ENCODE measurements at regions not wholly inside any gene's neighbourhood (a gene's known extent, or its start where the extent isn't known, plus 50 kb on each side); places are given as distances from the start of the nearest gene placed in this dataset.

DNA sequence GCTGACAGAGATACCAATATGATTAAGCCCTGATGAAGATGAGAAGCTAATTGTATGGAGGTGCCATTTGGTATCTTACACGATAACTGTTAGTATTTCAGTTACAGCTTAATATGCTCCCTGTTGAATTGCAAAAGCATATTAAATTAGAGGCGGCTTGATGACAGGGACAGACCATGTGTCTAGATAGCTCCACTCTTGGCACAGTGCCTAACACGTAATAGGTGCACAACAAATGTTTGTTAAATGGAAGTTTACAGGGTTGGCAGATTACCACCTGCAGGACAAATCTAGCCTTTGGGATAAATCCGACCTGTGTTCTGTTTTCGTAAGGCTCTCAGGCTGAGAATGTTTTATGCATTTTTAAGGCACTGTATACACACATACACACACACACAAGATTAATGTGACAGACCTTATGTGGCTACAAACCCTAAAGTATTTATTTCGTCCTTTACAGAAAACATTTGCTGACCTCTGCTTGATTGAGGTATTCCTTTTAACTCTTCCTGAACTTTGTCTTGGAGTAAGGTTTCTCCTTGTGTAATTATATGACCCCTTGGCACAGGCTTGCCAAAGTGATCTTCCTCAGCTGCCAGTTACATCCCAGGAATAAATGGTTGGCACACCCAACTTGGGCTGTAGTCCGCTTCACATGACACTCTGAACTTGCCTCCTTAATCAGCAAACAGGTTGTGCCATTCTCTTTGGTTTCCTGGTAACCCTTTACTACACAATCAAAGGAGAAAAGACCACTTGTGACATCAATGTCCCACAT, 348.9 kb downstream of the HRH4 start:
- CTCF ChIA-PET = no interaction called here
- no peaks in the 10 kb centered on the region for H3K36me3 Mint-ChIP-seq (ENCODE audit: low read depth)
- no peak overlapping the region for H3K27ac Mint-ChIP-seq
- TF ChIP-seq, protein P1, sequence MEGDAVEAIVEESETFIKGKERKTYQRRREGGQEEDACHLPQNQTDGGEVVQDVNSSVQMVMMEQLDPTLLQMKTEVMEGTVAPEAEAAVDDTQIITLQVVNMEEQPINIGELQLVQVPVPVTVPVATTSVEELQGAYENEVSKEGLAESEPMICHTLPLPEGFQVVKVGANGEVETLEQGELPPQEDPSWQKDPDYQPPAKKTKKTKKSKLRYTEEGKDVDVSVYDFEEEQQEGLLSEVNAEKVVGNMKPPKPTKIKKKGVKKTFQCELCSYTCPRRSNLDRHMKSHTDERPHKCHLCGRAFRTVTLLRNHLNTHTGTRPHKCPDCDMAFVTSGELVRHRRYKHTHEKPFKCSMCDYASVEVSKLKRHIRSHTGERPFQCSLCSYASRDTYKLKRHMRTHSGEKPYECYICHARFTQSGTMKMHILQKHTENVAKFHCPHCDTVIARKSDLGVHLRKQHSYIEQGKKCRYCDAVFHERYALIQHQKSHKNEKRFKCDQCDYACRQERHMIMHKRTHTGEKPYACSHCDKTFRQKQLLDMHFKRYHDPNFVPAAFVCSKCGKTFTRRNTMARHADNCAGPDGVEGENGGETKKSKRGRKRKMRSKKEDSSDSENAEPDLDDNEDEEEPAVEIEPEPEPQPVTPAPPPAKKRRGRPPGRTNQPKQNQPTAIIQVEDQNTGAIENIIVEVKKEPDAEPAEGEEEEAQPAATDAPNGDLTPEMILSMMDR (IDR thresholded peaks at IDR 0.05) = no peak
- no peaks in the 10 kb centered on the region for H3K27me3 Mint-ChIP-seq
- ATAC-seq (ENCODE audit: low read depth) (no peak), DNase-seq (no peak)
- H3K9me3 Mint-ChIP-seq = peaks cover 5% of the 10 kb centered on the region
- H3K4me3 Mint-ChIP-seq = no peak overlapping the region
- POLR2A ChIA-PET = no interaction called here
- intact Hi-C loops (cut with micrococcal nuclease) = no loop called here
- H3K4me1 Mint-ChIP-seq = no peaks in the 10 kb centered on the region

DNA sequence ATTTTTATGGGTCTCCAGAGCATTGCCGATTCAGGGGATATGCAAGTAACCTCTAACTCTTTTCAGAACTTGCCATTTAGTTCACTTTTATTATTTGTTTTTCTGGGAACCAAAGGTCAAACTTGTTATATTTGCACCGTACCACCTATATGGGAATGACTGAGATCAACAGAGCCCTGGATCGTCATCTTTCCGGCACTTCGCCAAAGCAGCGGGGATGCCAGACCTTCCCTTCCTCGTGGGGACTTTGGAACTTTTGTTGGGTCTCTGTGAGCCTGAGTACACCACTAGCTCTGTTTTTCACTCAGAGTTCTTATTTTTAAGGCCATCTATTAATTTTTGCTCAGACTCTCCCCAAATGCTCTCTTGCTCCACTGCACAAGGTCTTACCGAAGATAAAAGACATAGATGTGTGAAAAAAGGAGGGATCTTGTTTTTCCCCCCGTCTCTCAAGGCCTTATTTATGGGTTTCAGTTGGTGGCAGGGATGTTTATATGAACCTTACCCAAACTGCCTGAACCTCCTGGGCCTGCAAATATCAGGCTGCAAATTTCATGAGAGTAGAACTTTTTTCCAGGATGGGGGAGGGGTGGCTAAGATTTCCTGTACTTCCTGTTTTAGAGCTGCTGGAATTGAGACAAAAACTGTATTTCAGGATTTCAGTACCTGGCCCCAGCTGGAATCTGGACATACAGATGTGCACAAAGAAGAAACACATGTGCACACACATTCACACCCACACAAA, 350.3 kb downstream of the HRH4 start:
- Mint-ChIP-seq H3K4me3 (no peak overlapping the region), H3K27ac (no peak overlapping the region), H3K9me3 (peaks cover 5% of the 10 kb centered on the region), H3K4me1 (no peaks in the 10 kb centered on the region), H3K27me3 (no peaks in the 10 kb centered on the region), H3K36me3 (ENCODE audit: low read depth) (no peaks in the 10 kb centered on the region)
- CTCF ChIA-PET = no interaction called here
- intact Hi-C loops (cut with micrococcal nuclease) = no loop called here
- TF ChIP-seq, protein P1 (IDR thresholded peaks at IDR 0.05) = no peak
- DNase-seq = no peak
- ATAC-seq (ENCODE audit: low read depth) = no peak
- POLR2A ChIA-PET = no interaction called here

DNA sequence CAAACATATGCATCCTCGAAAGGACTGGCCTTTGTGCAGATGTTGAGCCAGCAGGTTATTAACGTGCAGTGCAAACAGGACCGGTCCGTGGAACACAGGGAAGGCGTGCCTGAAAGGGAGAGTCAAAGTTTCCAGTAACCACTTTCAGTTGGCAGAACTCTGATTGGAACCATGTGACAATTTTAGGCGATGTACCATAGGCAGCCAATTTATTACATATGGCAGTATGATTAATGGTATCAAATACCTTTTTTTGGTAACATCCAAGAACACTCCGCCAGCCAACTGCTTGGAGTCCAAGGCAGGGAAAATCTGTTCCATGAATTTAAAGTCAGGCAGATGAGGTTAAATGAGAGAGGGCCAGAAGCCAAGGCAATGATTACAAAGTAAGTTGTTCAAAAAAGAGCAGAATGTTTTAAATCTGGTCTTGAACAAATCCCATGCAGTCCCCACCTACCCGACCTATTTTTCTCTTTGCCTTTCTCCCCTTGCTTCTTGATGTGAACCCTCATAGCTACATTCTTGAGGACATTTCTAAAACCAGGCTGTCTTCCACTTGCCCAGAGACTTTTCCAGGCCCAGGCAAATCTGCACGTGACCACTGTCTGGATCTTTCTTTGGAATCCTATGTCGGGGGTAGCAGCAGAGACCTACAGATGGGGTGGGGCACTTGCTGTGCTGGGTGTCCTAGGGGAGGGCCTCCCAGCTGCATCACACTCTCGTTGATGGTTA, 351.7 kb downstream of the HRH4 start:
- Mint-ChIP-seq H3K4me3 (no peak overlapping the region), H3K36me3 (ENCODE audit: low read depth) (no peaks in the 10 kb centered on the region), H3K4me1 (no peaks in the 10 kb centered on the region), H3K27me3 (no peaks in the 10 kb centered on the region), H3K27ac (no peak overlapping the region), H3K9me3 (peaks cover 5% of the 10 kb centered on the region)
- TF ChIP-seq, protein P1 (IDR thresholded peaks at IDR 0.05) = no peak
- CTCF ChIA-PET = no interaction called here
- DNase-seq (no peak), ATAC-seq (ENCODE audit: low read depth) (no peak)
- POLR2A ChIA-PET = no interaction called here
- intact Hi-C loops (cut with micrococcal nuclease) = no loop called here

DNA sequence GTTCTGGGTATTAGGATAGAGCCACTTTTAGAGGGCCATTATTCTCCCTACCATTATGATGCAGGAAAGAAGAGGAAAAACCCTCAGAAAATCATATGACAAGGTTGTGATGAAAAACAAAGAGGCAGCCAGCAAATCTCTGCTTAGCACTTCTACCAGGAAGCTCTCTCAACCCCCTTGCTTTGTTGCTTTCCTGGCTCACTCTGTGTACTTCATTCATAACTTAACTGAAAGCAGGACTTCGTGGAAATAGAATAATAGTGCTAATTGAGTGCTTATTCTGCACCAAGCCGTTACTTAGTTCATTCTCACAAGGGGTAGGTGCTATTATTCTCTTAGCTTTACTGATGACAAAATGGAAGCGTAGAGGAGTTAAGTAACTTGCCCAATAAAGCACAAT, 354.1 kb downstream of the HRH4 start:
- TF ChIP-seq, protein P1 (IDR thresholded peaks at IDR 0.05) = no peak
- intact Hi-C loops (cut with micrococcal nuclease) = no loop called here
- DNase-seq (no peak), ATAC-seq (ENCODE audit: low read depth) (no peak)
- no peak overlapping the region for H3K27ac Mint-ChIP-seq
- H3K9me3 Mint-ChIP-seq = no peaks in the 10 kb centered on the region
- ChIA-PET CTCF (no interaction called here), POLR2A (no interaction called here)
- H3K36me3 Mint-ChIP-seq (ENCODE audit: low read depth) = no peaks in the 10 kb centered on the region
- H3K4me1 Mint-ChIP-seq = no peaks in the 10 kb centered on the region
- H3K4me3 Mint-ChIP-seq = no peak overlapping the region
- H3K27me3 Mint-ChIP-seq = no peaks in the 10 kb centered on the region

DNA sequence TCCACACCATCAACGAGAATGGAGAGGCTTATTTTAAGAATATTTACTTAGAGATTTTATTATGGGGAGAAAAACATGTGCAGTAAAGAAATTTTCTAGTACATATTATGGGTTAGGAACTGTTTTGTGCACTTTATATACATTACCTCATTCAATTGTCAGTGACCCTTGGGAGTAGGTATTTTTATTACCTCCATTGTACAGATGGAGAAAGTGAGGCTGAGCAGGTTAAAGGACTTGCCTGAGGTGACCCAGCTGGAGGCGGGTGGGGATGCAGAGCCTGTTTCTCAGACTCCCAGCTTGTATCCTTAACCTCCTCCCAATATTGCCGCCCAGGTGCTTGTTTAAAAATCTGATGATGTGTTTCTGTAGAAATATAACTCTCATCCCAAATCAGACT, 356.7 kb downstream of the HRH4 start:
- ChIA-PET POLR2A (no interaction called here), CTCF (no interaction called here)
- TF ChIP-seq, protein P1 (IDR thresholded peaks at IDR 0.05) = no peak
- Mint-ChIP-seq H3K27me3 (no peaks in the 10 kb centered on the region), H3K27ac (no peak overlapping the region), H3K9me3 (no peaks in the 10 kb centered on the region), H3K36me3 (ENCODE audit: low read depth) (no peaks in the 10 kb centered on the region), H3K4me1 (no peaks in the 10 kb centered on the region), H3K4me3 (no peak overlapping the region)
- intact Hi-C loops (cut with micrococcal nuclease) = no loop called here
- DNase-seq = no peak
- ATAC-seq (ENCODE audit: low read depth) = no peak

Data from activated B cell treated with CpG ODN at 0.5 μM for 24 hours (primary cell).